GM23338 (cell line): ENCODE measurements at regions not wholly inside any gene's neighbourhood (a gene's known extent, or its start where the extent isn't known, plus 50 kb on each side); places are given as distances from the start of the nearest gene placed in this dataset.
"Not testable (repeated sequence)": the region's sequence is repeated elsewhere in the genome, so short reads cannot be mapped to it uniquely, and the experiment has no call there.

Experiments
- ATAC-seq: fragments of 200-7000 bp; cut with Tn5 transposase; 3 replicates; pipeline ENCODE4 v1.9.1; 2020
- DNase-seq: peaks from one replicate; pipeline ENCODE4 v3.0.0-alpha.2; 2015; ENCODE audit warnings: low spot score
- H2AFZ ChIP-seq: fragments of 200-600 bp; sonication (generic); 2 replicates; pipeline ENCODE4 v1.8.0; 2016; ENCODE audit warnings: antibody characterized with exemption, mild to moderate bottlenecking, moderate library complexity
- H3F3A ChIP-seq: fragments of 200-600 bp; sonication (generic); replicated peaks from 2 replicates; pipeline ENCODE4 v1.8.0; 2017; ENCODE audit warnings: antibody characterized with exemption, mixed run types, low read depth
- H3K27ac ChIP-seq: fragments of 200-600 bp; sonication (generic); 2 replicates; pipeline ENCODE4 v1.6.1; 2016; ENCODE audit warnings: low read depth
- H3K27me3 ChIP-seq: fragments of 200-600 bp; sonication (generic); 2 replicates; pipeline ENCODE4 v1.8.0; 2016; ENCODE audit warnings: mild to moderate bottlenecking, mixed run types, moderate library complexity; ENCODE audit not compliant: insufficient read depth
- H3K36me3 ChIP-seq: fragments of 200-600 bp; sonication (generic); 2 replicates; pipeline ENCODE4 v1.8.0; 2016; ENCODE audit warnings: mild to moderate bottlenecking; ENCODE audit not compliant: insufficient read depth
- H3K4me1 ChIP-seq: fragments of 200-600 bp; sonication (generic); 2 replicates; pipeline ENCODE4 v1.8.0; 2016; ENCODE audit warnings: mild to moderate bottlenecking, moderate library complexity; ENCODE audit not compliant: insufficient read depth
- H3K4me2 ChIP-seq: fragments of 200-600 bp; sonication (generic); 2 replicates; pipeline ENCODE4 v1.7.1; 2017; ENCODE audit warnings: mixed run types
- H3K4me3 ChIP-seq: fragments of 200-600 bp; sonication (generic); 2 replicates; pipeline ENCODE4 v1.6.1; 2016; ENCODE audit warnings: mixed run types
- H3K79me2 ChIP-seq: fragments of 200-600 bp; sonication (generic); replicated peaks from 2 replicates; pipeline ENCODE4 v1.8.0; 2017; ENCODE audit warnings: mild to moderate bottlenecking; ENCODE audit not compliant: insufficient read depth
- H3K9me2 ChIP-seq: fragments of 200-600 bp; sonication (generic); 2 replicates; pipeline ENCODE4 v1.8.0; 2017; ENCODE audit not compliant: insufficient read depth
- H4K20me1 ChIP-seq: fragments of 200-600 bp; sonication (generic); replicated peaks from 2 replicates; pipeline ENCODE4 v1.8.0; 2017; ENCODE audit warnings: mild to moderate bottlenecking; ENCODE audit not compliant: insufficient read depth
- H3K27ac Mint-ChIP-seq: 2 replicates; pipeline ENCODE4 v1.8.0; 2020; ENCODE audit warnings: inconsistent platforms, mild to moderate bottlenecking, moderate library complexity, mixed read lengths
- H3K27me3 Mint-ChIP-seq: 3 replicates; pipeline ENCODE4 v1.8.0; 2022; ENCODE audit warnings: low read depth, mild to moderate bottlenecking, moderate library complexity, mixed read lengths, inconsistent platforms; ENCODE audit not compliant: insufficient read depth, poor library complexity
- H3K36me3 Mint-ChIP-seq: 3 replicates; pipeline ENCODE4 v1.8.0; 2021; ENCODE audit warnings: low read depth, mild to moderate bottlenecking, inconsistent platforms, moderate library complexity, mixed read lengths
- H3K4me1 Mint-ChIP-seq: 3 replicates; pipeline ENCODE4 v1.8.0; 2020; ENCODE audit warnings: mild to moderate bottlenecking, inconsistent platforms, mixed read lengths
- H3K4me3 Mint-ChIP-seq: 3 replicates; pipeline ENCODE4 v1.8.0; 2021; ENCODE audit warnings: moderate library complexity, mild to moderate bottlenecking, inconsistent platforms, mixed read lengths
- H3K9me3 Mint-ChIP-seq: 3 replicates; pipeline ENCODE4 v1.8.0; 2020; ENCODE audit warnings: moderate library complexity, mild to moderate bottlenecking, inconsistent platforms, mixed read lengths
- CREB1 ChIP-seq: fragments of 250-450 bp; sonication (Bioruptor Pico); IDR thresholded peaks from 2 replicates; pipeline ENCODE4 v1.5.0; 2020; ENCODE audit warnings: low read depth, mild to moderate bottlenecking, moderate library complexity
- ETS1 ChIP-seq: IDR thresholded peaks from 2 replicates; pipeline ENCODE4 v1.6.1; 2016; ENCODE audit warnings: antibody characterized with exemption
- EZH2 ChIP-seq: fragments of 200-600 bp; sonication (generic); IDR thresholded peaks from one replicate; pipeline ENCODE4 v1.8.0; 2017; ENCODE audit warnings: antibody characterized with exemption, mild to moderate bottlenecking, low read depth; ENCODE audit not compliant: unreplicated experiment
- EZH2phosphoT487 ChIP-seq: fragments of 200-600 bp; sonication (generic); IDR thresholded peaks from one replicate; pipeline ENCODE4 v1.8.1; 2018; ENCODE audit warnings: antibody characterized with exemption; ENCODE audit not compliant: unreplicated experiment
- JUNB ChIP-seq: IDR thresholded peaks from one replicate; pipeline ENCODE4 v1.6.1; 2016; ENCODE audit warnings: antibody characterized with exemption; ENCODE audit not compliant: unreplicated experiment
- NANOG ChIP-seq: IDR thresholded peaks from 2 replicates; pipeline ENCODE4 v1.6.1; 2016; ENCODE audit warnings: antibody characterized with exemption, borderline replicate concordance
- POLR2AphosphoS5 ChIP-seq: IDR thresholded peaks from 2 replicates; pipeline ENCODE4 v1.6.1; 2016; ENCODE audit warnings: antibody characterized with exemption, low read depth
- STAT1 ChIP-seq: IDR thresholded peaks from one replicate; pipeline ENCODE4 v1.6.1; 2016; ENCODE audit warnings: antibody characterized with exemption; ENCODE audit not compliant: unreplicated experiment
- ZNF114 ChIP-seq: fragments of 250-450 bp; sonication (Bioruptor Pico); IDR thresholded peaks from 2 replicates; pipeline ENCODE4 v1.5.0; 2020; ENCODE audit warnings: mild to moderate bottlenecking, moderate library complexity
- ZNF331 ChIP-seq: fragments of 250-450 bp; sonication (Bioruptor Pico); IDR thresholded peaks from 2 replicates; pipeline ENCODE4 v1.5.0; 2020; ENCODE audit warnings: low read depth, mild to moderate bottlenecking, moderate library complexity
- TF ChIP-seq, protein P1 (sequence below), 2 experiments: fragments of 200-600 bp in 1 of 2; sonication (generic) in 1 of 2; conservative IDR thresholded peaks; 2 replicates each; pipeline versions ENCODE4 v1.5.1 to v1.6.1; 2016 to 2017; ENCODE audit warnings: antibody characterized with exemption in 2 of 2, low read depth in 2 of 2, mild to moderate bottlenecking in 2 of 2, moderate library complexity in 1 of 2

DNA sequence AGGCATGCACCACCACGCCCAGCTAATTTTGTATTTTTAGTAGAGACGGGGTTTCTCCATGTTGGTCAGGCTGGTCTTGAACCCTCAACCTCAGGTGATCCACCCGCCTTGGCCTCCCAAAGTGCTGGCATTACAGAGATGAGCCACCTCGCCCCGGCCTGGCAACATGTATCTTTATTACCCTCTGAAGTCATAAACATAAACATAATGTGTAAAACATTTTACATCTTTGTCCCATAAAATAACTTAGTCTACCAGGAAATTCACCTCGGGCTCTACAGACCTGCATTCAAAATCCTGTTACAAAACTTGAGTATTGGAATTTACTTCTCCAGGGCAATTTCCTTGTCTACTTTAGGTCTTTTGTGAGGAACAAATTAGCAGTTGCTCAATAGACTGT lies 68.1 kb upstream of the DUSP21 start:
- no peak overlapping the region for H2AFZ ChIP-seq
- no peaks in the 10 kb centered on the region for H4K20me1 ChIP-seq
- no peak overlapping the region for H3K4me2 ChIP-seq
- ATAC-seq = no peak
- Mint-ChIP-seq H3K4me3 (no peak overlapping the region), H3K27ac (no peak overlapping the region), H3K36me3 (no peaks in the 10 kb centered on the region), H3K9me3 (no peaks in the 10 kb centered on the region; the same call in 2 of the 3 replicates), H3K27me3 (no peaks in the 10 kb centered on the region), H3K4me1 (no peaks in the 10 kb centered on the region)
- no peak for DNase-seq
- H3K36me3 ChIP-seq = no peaks in the 10 kb centered on the region
- no peaks in the 10 kb centered on the region for H3K27me3 ChIP-seq
- TF ChIP-seq EZH2 (no peak), ZNF331 (CRISPR knock-in tag) (no peak), EZH2phosphoT487 (no peak), NANOG (no peak), STAT1 (no peak), POLR2AphosphoS5 (no peak), ETS1 (no peak)
- TF ChIP-seq, protein P1, sequence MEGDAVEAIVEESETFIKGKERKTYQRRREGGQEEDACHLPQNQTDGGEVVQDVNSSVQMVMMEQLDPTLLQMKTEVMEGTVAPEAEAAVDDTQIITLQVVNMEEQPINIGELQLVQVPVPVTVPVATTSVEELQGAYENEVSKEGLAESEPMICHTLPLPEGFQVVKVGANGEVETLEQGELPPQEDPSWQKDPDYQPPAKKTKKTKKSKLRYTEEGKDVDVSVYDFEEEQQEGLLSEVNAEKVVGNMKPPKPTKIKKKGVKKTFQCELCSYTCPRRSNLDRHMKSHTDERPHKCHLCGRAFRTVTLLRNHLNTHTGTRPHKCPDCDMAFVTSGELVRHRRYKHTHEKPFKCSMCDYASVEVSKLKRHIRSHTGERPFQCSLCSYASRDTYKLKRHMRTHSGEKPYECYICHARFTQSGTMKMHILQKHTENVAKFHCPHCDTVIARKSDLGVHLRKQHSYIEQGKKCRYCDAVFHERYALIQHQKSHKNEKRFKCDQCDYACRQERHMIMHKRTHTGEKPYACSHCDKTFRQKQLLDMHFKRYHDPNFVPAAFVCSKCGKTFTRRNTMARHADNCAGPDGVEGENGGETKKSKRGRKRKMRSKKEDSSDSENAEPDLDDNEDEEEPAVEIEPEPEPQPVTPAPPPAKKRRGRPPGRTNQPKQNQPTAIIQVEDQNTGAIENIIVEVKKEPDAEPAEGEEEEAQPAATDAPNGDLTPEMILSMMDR (conservative IDR thresholded peaks at IDR 0.05; ENCODE audit: low read depth in 2 of 2) = no peak
- no peaks in the 10 kb centered on the region for H3F3A ChIP-seq
- H3K27ac ChIP-seq = no peak overlapping the region
- H3K4me3 ChIP-seq = no peak overlapping the region
- no peaks in the 10 kb centered on the region for H3K79me2 ChIP-seq
- no peaks in the 10 kb centered on the region for H3K4me1 ChIP-seq
- no peaks in the 10 kb centered on the region for H3K9me2 ChIP-seq

- H3K4me3 Mint-ChIP-seq, H3K36me3 ChIP-seq, ATAC-seq, H3K79me2 ChIP-seq, H3K9me2 ChIP-seq, DNase-seq, H2AFZ ChIP-seq, H3F3A ChIP-seq, H3K27me3 ChIP-seq, H3K9me3 Mint-ChIP-seq, H3K4me3 ChIP-seq, H3K36me3 Mint-ChIP-seq, H3K4me1 ChIP-seq, H3K27ac Mint-ChIP-seq, H3K4me2 ChIP-seq, H3K27me3 Mint-ChIP-seq, H3K4me1 Mint-ChIP-seq, H4K20me1 ChIP-seq, H3K27ac ChIP-seq: not testable (repeated sequence)
Measured at GRCh38 chrX:44774066-44774465, 69.8 kb upstream of the DUSP21 start.

DNA sequence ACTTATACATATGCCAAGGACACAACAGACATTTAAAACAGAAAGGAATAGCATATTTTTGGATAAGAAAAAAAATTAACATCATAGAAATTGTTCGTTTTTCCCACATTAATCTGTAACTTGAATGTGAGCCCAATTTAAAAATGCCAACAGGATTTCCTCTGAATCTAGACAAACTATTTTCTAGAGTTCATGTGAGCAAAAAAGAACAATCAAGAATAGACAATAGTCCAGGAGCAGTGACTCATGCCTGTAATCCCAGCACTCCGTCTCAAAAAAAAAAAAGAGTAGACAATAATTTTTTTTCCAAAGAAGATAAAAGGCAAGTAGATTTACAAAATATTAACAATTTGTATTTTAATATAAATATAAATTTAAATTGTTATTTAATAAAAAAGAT lies 73.7 kb upstream of the DUSP21 start:
- no peaks in the 10 kb centered on the region for H3F3A ChIP-seq
- no peak for ATAC-seq
- no peak overlapping the region for H3K4me3 ChIP-seq
- H3K36me3 ChIP-seq = no peaks in the 10 kb centered on the region
- no peak overlapping the region for H2AFZ ChIP-seq
- peaks cover 7% of the 10 kb centered on the region for H3K4me1 Mint-ChIP-seq
- no peaks in the 10 kb centered on the region for H3K36me3 Mint-ChIP-seq
- H4K20me1 ChIP-seq = no peaks in the 10 kb centered on the region
- peaks cover 2% of the 10 kb centered on the region; the same call in 2 of the 3 replicates for H3K9me3 Mint-ChIP-seq
- H3K4me2 ChIP-seq = no peak overlapping the region
- no peak overlapping the region for H3K27ac ChIP-seq
- H3K4me1 ChIP-seq = no peaks in the 10 kb centered on the region
- H3K79me2 ChIP-seq = no peaks in the 10 kb centered on the region
- no peak for DNase-seq
- no peaks in the 10 kb centered on the region for H3K27me3 Mint-ChIP-seq
- H3K9me2 ChIP-seq = no peaks in the 10 kb centered on the region
- H3K4me3 Mint-ChIP-seq = no peak overlapping the region
- H3K27ac Mint-ChIP-seq = no peak overlapping the region
- no peaks in the 10 kb centered on the region for H3K27me3 ChIP-seq
- TF ChIP-seq CREB1 (CRISPR knock-in tag) (no peak), POLR2AphosphoS5 (no peak), EZH2phosphoT487 (no peak), ZNF114 (no peak), EZH2 (no peak), STAT1 (no peak), ETS1 (no peak), JUNB (no peak)
- TF ChIP-seq, protein P1 (conservative IDR thresholded peaks at IDR 0.05; ENCODE audit: low read depth in 2 of 2) = no peak
